Lower leg skin (tissue), 3 donors: ENCODE measurements at regions not wholly inside any gene's neighbourhood (a gene's known extent, or its start where the extent isn't known, plus 50 kb on each side); places are given as distances from the start of the nearest gene placed in this dataset.

Experiments
- POLR2A ChIP-seq, 2 donors: fragments of 450-650 bp; IDR thresholded peaks; one replicate each; pipeline ENCODE4 v1.6.1; 2016 to 2017; ENCODE audit warnings: antibody characterized with exemption in 2 of 2, mild to moderate bottlenecking in 1 of 2, moderate library complexity in 1 of 2
- TF ChIP-seq, protein P1 (sequence below), 3 donors: fragments of 450-650 bp; IDR thresholded peaks; one replicate each; pipeline ENCODE4 v1.5.1; 2016; ENCODE audit warnings: antibody characterized with exemption in 3 of 3, mild to moderate bottlenecking in 3 of 3, moderate library complexity in 2 of 3

DNA sequence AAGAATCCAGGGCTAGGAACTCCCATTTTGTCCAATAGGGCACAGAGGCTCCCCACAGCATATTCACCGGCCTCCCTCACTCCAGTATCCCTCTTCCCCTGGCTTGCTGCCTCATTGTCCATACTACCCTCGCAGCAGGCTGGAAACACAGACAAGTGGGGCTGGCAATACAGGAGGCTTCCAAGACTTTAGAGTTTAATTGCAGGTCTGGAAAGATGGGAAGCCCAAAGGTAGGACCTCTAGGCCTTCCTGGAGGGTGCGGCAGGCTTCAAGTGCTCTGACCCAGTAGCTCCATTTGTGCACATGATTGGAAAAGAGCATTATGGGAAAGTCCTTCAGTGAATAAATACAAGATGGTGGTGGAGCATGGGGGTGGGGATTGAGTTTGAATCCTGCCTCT, 166.7 kb downstream of the EVX1 start:
- TF ChIP-seq, protein P1, sequence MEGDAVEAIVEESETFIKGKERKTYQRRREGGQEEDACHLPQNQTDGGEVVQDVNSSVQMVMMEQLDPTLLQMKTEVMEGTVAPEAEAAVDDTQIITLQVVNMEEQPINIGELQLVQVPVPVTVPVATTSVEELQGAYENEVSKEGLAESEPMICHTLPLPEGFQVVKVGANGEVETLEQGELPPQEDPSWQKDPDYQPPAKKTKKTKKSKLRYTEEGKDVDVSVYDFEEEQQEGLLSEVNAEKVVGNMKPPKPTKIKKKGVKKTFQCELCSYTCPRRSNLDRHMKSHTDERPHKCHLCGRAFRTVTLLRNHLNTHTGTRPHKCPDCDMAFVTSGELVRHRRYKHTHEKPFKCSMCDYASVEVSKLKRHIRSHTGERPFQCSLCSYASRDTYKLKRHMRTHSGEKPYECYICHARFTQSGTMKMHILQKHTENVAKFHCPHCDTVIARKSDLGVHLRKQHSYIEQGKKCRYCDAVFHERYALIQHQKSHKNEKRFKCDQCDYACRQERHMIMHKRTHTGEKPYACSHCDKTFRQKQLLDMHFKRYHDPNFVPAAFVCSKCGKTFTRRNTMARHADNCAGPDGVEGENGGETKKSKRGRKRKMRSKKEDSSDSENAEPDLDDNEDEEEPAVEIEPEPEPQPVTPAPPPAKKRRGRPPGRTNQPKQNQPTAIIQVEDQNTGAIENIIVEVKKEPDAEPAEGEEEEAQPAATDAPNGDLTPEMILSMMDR (IDR thresholded peaks at IDR 0.05): no peak
- no peak for TF ChIP-seq POLR2A (IDR thresholded peaks at IDR 0.05)
